ENCODE measurements at regions not wholly inside any gene's neighbourhood (a gene's known extent, or its start where the extent isn't known, plus 50 kb on each side); places are given as distances from the start of the nearest gene placed in this dataset.

- TF ChIP-seq, protein P1, sequence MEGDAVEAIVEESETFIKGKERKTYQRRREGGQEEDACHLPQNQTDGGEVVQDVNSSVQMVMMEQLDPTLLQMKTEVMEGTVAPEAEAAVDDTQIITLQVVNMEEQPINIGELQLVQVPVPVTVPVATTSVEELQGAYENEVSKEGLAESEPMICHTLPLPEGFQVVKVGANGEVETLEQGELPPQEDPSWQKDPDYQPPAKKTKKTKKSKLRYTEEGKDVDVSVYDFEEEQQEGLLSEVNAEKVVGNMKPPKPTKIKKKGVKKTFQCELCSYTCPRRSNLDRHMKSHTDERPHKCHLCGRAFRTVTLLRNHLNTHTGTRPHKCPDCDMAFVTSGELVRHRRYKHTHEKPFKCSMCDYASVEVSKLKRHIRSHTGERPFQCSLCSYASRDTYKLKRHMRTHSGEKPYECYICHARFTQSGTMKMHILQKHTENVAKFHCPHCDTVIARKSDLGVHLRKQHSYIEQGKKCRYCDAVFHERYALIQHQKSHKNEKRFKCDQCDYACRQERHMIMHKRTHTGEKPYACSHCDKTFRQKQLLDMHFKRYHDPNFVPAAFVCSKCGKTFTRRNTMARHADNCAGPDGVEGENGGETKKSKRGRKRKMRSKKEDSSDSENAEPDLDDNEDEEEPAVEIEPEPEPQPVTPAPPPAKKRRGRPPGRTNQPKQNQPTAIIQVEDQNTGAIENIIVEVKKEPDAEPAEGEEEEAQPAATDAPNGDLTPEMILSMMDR (tag by site-specific recombination; IDR thresholded peaks at IDR 0.05), result no peak
- TF ChIP-seq ZNF423 (tag by site-specific recombination; IDR thresholded peaks at IDR 0.05) (no peak), ZNF596 (tag by site-specific recombination; IDR thresholded peaks at IDR 0.05) (no peak), OVOL3 (tag by site-specific recombination; IDR thresholded peaks at IDR 0.05) (no peak), ZNF488 (tag by site-specific recombination; IDR thresholded peaks at IDR 0.05) (no peak), ZXDB (tag by site-specific recombination; IDR thresholded peaks at IDR 0.05) (no peak), REST (tag by site-specific recombination; IDR thresholded peaks at IDR 0.05) (no peak), ZNF776 (tag by site-specific recombination; IDR thresholded peaks at IDR 0.05; ENCODE audit: borderline replicate concordance) (no peak), GFI1B (tag by site-specific recombination; IDR thresholded peaks at IDR 0.05) (no peak)
- TF ChIP-seq, protein P2, sequence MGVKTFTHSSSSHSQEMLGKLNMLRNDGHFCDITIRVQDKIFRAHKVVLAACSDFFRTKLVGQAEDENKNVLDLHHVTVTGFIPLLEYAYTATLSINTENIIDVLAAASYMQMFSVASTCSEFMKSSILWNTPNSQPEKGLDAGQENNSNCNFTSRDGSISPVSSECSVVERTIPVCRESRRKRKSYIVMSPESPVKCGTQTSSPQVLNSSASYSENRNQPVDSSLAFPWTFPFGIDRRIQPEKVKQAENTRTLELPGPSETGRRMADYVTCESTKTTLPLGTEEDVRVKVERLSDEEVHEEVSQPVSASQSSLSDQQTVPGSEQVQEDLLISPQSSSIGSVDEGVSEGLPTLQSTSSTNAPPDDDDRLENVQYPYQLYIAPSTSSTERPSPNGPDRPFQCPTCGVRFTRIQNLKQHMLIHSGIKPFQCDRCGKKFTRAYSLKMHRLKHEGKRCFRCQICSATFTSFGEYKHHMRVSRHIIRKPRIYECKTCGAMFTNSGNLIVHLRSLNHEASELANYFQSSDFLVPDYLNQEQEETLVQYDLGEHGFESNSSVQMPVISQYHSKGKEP (tag by site-specific recombination; IDR thresholded peaks at IDR 0.05), result no peak
Measured at GRCh38 chr5:173691931-173692330, 75.5 kb upstream of the BOD1 start.

All from HEK293 (cell line).